GM12865 (cell line): ENCODE measurements at regions not wholly inside any gene's neighbourhood (a gene's known extent, or its start where the extent isn't known, plus 50 kb on each side); places are given as distances from the start of the nearest gene placed in this dataset.

ENCODE experiments used
- DNase-seq: peaks from one replicate; pipeline ENCODE4 v3.0.0; 2010; ENCODE audit warnings: low read depth
- H3K4me3 ChIP-seq: 2 replicates; pipeline ENCODE4 v1.5.1; 2011; ENCODE audit warnings: mild to moderate bottlenecking, low read depth, low read length, control low read depth
- CTCF ChIP-seq: IDR thresholded peaks from 2 replicates; pipeline ENCODE4 v1.5.1; 2011; ENCODE audit warnings: low read length, control low read depth, low read depth, inconsistent platforms; ENCODE audit not compliant: insufficient read depth; ENCODE audit errors: missing control alignments

GRCh38 chr10:90494183-90494582 is 363.7 kb downstream of the HTR7 start:
- DNase-seq: no peak
- H3K4me3 ChIP-seq: no peak overlapping the region
- no peak for TF ChIP-seq CTCF

DNA sequence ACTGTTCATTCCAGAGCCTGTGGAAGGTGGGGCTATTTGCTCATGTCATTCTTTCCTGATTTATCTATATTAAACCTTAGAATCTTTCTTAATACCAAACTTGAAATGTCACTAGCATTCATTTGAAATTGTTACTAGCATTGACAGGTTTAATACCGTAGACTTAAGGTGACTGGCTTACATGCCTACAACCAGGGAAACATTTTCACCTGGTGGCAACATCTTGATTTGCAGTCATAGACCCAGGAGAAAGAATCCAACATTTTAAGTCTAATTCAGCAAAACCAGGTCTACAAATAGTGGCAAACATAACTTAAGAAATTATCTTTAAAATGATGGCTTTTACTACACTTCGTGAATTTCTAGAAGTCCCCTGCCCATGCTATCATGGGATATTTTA is 353.7 kb downstream of the HTR7 start:
- no peak overlapping the region for H3K4me3 ChIP-seq
- TF ChIP-seq CTCF: no peak
- no peak for DNase-seq

DNA sequence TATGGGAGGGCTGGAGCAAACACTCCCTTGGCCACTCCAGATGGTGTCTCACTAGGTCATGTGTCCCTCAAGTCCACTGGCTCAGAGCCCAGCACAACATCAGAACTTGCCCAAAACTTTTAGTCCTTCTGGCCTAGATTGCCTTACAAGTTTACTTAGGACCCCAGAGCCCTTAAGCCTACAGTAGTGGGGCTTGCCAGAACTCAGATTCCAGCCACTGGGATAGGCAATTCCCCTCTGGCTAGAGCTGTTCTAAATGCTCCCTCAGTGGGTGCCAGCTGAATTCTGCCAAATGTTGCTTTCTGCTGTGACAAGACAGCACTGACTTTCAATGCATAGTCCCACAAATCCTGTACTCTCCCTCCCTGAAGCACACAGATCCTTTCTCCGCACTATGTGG is 331.1 kb downstream of the HTR7 start:
- TF ChIP-seq CTCF: no peak
- DNase-seq: no peak

DNA sequence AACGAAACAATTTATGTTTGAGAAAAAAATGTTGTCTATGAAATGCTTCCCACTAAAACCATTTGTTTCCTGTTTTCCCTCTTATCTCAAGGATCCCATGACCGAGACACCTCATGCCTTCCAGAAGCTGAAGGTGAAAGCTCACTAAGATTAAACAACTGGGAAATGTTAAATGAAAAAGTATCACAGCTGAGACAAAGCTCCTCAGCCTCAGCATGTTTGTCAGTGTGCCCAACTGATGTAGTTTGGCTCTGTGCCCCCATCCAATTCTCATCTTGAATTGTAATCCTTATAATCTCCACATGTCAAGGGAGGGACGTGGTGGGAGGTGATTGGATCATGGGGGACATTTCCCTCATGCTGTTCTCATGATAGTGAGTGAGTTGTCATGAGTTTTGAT is 327.3 kb downstream of the HTR7 start:
- TF ChIP-seq CTCF: no peak
- DNase-seq: no peak
- H3K4me3 ChIP-seq: no peak overlapping the region

More for the DNA sequence above, 331.1 kb downstream of the HTR7 start:
- H3K4me3 ChIP-seq: no peak overlapping the region

DNA sequence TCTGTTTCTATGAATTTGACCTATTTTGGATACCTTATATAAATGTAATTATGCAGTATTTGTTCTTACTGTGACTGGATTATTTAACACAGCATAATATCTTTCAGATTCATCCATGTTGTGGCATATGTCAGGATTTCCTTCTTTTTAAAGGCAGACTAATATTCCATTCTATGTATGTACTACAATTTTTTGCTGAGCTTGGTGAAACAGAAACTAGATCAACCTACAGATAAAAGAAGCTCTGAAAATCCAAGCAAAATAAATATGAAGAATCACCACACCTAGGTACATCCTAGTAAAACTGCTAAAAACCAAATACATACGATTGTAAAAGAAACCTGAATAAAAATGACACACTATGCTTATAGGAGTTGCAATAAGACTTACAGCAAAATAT is 300.5 kb downstream of the HTR7 start:
- TF ChIP-seq CTCF: no peak
- H3K4me3 ChIP-seq: no peak overlapping the region
- DNase-seq: no peak

- no peak for DNase-seq
- no peak for TF ChIP-seq CTCF
- no peak overlapping the region for H3K4me3 ChIP-seq
Observed at GRCh38 chr10:90560331-90560730, 297.5 kb downstream of the HTR7 start.

DNA sequence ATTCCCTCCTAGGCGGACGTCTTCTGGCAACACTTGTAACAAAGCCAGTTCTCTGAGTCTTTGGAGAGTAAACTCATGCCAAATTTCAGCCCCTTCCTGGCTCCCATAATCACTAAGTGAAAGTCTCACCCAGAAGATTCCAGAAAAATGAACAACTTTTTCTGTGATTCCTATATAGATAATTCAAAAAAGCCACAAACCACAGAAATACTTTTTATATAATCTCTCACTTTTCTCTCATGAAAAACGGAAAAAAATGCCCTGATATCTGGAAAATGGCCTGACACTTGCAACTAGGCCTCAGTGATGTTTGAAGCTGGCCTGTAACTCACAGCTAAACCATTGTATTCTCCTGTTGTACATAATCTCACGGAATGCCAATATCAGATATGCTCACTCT is 296.2 kb downstream of the HTR7 start:
- DNase-seq: no peak
- no peak for TF ChIP-seq CTCF
- no peak overlapping the region for H3K4me3 ChIP-seq
